Medulla oblongata (tissue), 1 donor: ENCODE measurements at regions not wholly inside any gene's neighbourhood (a gene's known extent, or its start where the extent isn't known, plus 50 kb on each side); places are given as distances from the start of the nearest gene placed in this dataset.

Experiments used
- DNase-seq: peaks from one replicate; pipeline ENCODE4 v3.0.0-alpha.2; 2015; ENCODE audit errors: extremely low spot score

- no peak for DNase-seq
These were observed 59.4 kb upstream of the SIX2 start for GRCh38 chr2:45068571-45069140.

GRCh38 chr2:45067859-45068570, 58.8 kb upstream of the SIX2 start:
- peak; percentile 16 for DNase-seq
